ENCODE measurements at regions not wholly inside any gene's neighbourhood (a gene's known extent, or its start where the extent isn't known, plus 50 kb on each side); places are given as distances from the start of the nearest gene placed in this dataset.

- Histone ChIP-seq H3K4me1 (no peaks in the 10 kb centered on the region), H3K9me3 (no peaks in the 10 kb centered on the region), H3K4me3 (no peak overlapping the region), H3K36me3 (ENCODE audit: insufficient read depth in 1 of 2, low read depth in 1 of 2) (no peaks in the 10 kb centered on the region), H3K27me3 (ENCODE audit: insufficient read depth in 3 of 3, low read length in 2 of 3) (peaks cover 0 to 19% (median 0%) of the 10 kb centered on the region in 3 donors), H3K27ac (no peak overlapping the region)
- DNase-seq (no peak), ATAC-seq (no peak)
- no peak for TF ChIP-seq CTCF (IDR thresholded peaks at IDR 0.05)
- 34 to 41% (median 35%) methylated on average over 14 of the region's 14 CpGs for WGBS, 3 donors
- intact Hi-C loops (cut with DNase I), result no loop called here
These were observed 52.2 kb upstream of the HMGXB4 start for GRCh38 chr22:35204807-35205775.

- Histone ChIP-seq H3K36me3 (ENCODE audit: insufficient read depth in 1 of 2, low read depth in 1 of 2) (no peaks in the 10 kb centered on the region), H3K27ac (no peak overlapping the region), H3K9me3 (no peaks in the 10 kb centered on the region), H3K4me1 (no peaks in the 10 kb centered on the region), H3K4me3 (no peak overlapping the region), H3K27me3 (ENCODE audit: insufficient read depth in 3 of 3, low read length in 2 of 3) (peaks cover 0 to 22% (median 3%) of the 10 kb centered on the region in 3 donors)
- TF ChIP-seq CTCF (IDR thresholded peaks at IDR 0.05), result no peak
- no peak for DNase-seq
- ATAC-seq, result no peak
- WGBS, 3 donors, result 53 to 56% (median 54%) methylated on average over 5 of the region's 5 CpGs
- intact Hi-C loops (cut with DNase I), result no loop called here
These were observed 51.3 kb upstream of the HMGXB4 start for GRCh38 chr22:35205961-35206360.

- TF ChIP-seq CTCF (IDR thresholded peaks at IDR 0.05), result no peak
- no peak for DNase-seq
- Histone ChIP-seq H3K27me3 (ENCODE audit: insufficient read depth in 3 of 3, low read length in 2 of 3) (peaks cover 0 to 25% (median 3%) of the 10 kb centered on the region in 3 donors), H3K36me3 (ENCODE audit: insufficient read depth in 1 of 2, low read depth in 1 of 2) (no peaks in the 10 kb centered on the region), H3K4me1 (no peaks in the 10 kb centered on the region), H3K4me3 (no peak overlapping the region), H3K9me3 (no peaks in the 10 kb centered on the region), H3K27ac (no peak overlapping the region)
- intact Hi-C loops (cut with DNase I), result no loop called here
- 76 to 82% (median 81%) methylated on average over 1 of the region's 1 CpG for WGBS, 3 donors
- no peak for ATAC-seq
These were observed 50.4 kb upstream of the HMGXB4 start for GRCh38 chr22:35206889-35207288.
